Right lobe of liver (tissue), 4 donors: ENCODE measurements at regions not wholly inside any gene's neighbourhood (a gene's known extent, or its start where the extent isn't known, plus 50 kb on each side); places are given as distances from the start of the nearest gene placed in this dataset.

Experiments used
- POLR2A ChIP-seq: fragments of 450-650 bp; IDR thresholded peaks from one replicate; pipeline ENCODE4 v1.6.1; 2017; ENCODE audit warnings: antibody characterized with exemption, mild to moderate bottlenecking
- TF ChIP-seq, protein P1 (sequence below), 4 donors: fragments of 200-600 bp in 3 of 4; fragments of 450-650 bp in 1 of 4; IDR thresholded peaks; one replicate each; pipeline versions ENCODE4 v1.5.1 to v1.8.0; 2016 to 2022; ENCODE audit warnings: antibody characterized with exemption in 4 of 4, mild to moderate bottlenecking in 2 of 4
- donor health status: DM: no; HTN: no; CAD: no.
- donor health status: DM: no; HTN: no; CAD: no.
- donor health status: DM: no; HTN: yes; CAD: no.

- TF ChIP-seq POLR2A = no peak
- TF ChIP-seq, protein P1, sequence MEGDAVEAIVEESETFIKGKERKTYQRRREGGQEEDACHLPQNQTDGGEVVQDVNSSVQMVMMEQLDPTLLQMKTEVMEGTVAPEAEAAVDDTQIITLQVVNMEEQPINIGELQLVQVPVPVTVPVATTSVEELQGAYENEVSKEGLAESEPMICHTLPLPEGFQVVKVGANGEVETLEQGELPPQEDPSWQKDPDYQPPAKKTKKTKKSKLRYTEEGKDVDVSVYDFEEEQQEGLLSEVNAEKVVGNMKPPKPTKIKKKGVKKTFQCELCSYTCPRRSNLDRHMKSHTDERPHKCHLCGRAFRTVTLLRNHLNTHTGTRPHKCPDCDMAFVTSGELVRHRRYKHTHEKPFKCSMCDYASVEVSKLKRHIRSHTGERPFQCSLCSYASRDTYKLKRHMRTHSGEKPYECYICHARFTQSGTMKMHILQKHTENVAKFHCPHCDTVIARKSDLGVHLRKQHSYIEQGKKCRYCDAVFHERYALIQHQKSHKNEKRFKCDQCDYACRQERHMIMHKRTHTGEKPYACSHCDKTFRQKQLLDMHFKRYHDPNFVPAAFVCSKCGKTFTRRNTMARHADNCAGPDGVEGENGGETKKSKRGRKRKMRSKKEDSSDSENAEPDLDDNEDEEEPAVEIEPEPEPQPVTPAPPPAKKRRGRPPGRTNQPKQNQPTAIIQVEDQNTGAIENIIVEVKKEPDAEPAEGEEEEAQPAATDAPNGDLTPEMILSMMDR (IDR thresholded peaks at IDR 0.05) = no peak
Observed at GRCh38 chr14:25628390-25628789, 578.4 kb upstream of the STXBP6 start.
